Dermis microvascular lymphatic vessel endothelial cell (primary cell): ENCODE measurements at regions not wholly inside any gene's neighbourhood (a gene's known extent, or its start where the extent isn't known, plus 50 kb on each side); places are given as distances from the start of the nearest gene placed in this dataset.

Source experiments
- DNase-seq, 2 donors: peaks; one replicate each; pipeline versions ENCODE4 v3.0.0 to v3.0.0-alpha.2; 2010; ENCODE audit warnings: low read depth in 2 of 2

GRCh38 chr1:193700710-193701355, 514.4 kb upstream of the B3GALT2 start:
- DNase-seq: peak in 1 of 2 donors; percentile 39

- no peak for DNase-seq
Measured at GRCh38 chr1:193699261-193699660, 512.8 kb upstream of the B3GALT2 start.

- no peak for DNase-seq
Measured at GRCh38 chr1:193697776-193698175, 511.4 kb upstream of the B3GALT2 start.

GRCh38 chr1:193697115-193697762, 510.8 kb upstream of the B3GALT2 start:
- peak in 1 of 2 donors; percentile 1 for DNase-seq

GRCh38 chr1:193694741-193695140, 508.3 kb upstream of the B3GALT2 start:
- peak; percentile 14 to 68 for DNase-seq

GRCh38 chr1:193685986-193686385, 499.6 kb upstream of the B3GALT2 start:
- DNase-seq: no peak

GRCh38 chr1:193681422-193681821, 495.0 kb upstream of the B3GALT2 start:
- DNase-seq: no peak

- no peak for DNase-seq
Measured at GRCh38 chr1:193680924-193681316, 494.5 kb upstream of the B3GALT2 start.

- DNase-seq: no peak
Measured at GRCh38 chr1:193680247-193680923, 494.0 kb upstream of the B3GALT2 start.

- no peak for DNase-seq
Measured at GRCh38 chr1:193677874-193678273, 491.5 kb upstream of the B3GALT2 start.

- DNase-seq: no peak
Measured at GRCh38 chr1:193676996-193677549, 490.7 kb upstream of the B3GALT2 start.

GRCh38 chr1:193674292-193674944, 488.0 kb upstream of the B3GALT2 start:
- peak in 1 of 2 donors; percentile 8 for DNase-seq

GRCh38 chr1:193666485-193667083, 480.2 kb upstream of the B3GALT2 start:
- DNase-seq: no peak

- no peak for DNase-seq
Measured at GRCh38 chr1:193663965-193664364, 477.6 kb upstream of the B3GALT2 start.

GRCh38 chr1:193662030-193662429, 475.6 kb upstream of the B3GALT2 start:
- DNase-seq: no peak

GRCh38 chr1:193661385-193661784, 475.0 kb upstream of the B3GALT2 start:
- no peak for DNase-seq

GRCh38 chr1:193660428-193660827, 474.0 kb upstream of the B3GALT2 start:
- no peak for DNase-seq

- no peak for DNase-seq
Measured at GRCh38 chr1:193658691-193659090, 472.3 kb upstream of the B3GALT2 start.

- DNase-seq: no peak
Measured at GRCh38 chr1:193658081-193658480, 471.7 kb upstream of the B3GALT2 start.

GRCh38 chr1:193657552-193657951, 471.1 kb upstream of the B3GALT2 start:
- DNase-seq: no peak

GRCh38 chr1:193656841-193657240, 470.4 kb upstream of the B3GALT2 start:
- no peak for DNase-seq
